ENCODE measurements at regions not wholly inside any gene's neighbourhood (a gene's known extent, or its start where the extent isn't known, plus 50 kb on each side); places are given as distances from the start of the nearest gene placed in this dataset.

DNA sequence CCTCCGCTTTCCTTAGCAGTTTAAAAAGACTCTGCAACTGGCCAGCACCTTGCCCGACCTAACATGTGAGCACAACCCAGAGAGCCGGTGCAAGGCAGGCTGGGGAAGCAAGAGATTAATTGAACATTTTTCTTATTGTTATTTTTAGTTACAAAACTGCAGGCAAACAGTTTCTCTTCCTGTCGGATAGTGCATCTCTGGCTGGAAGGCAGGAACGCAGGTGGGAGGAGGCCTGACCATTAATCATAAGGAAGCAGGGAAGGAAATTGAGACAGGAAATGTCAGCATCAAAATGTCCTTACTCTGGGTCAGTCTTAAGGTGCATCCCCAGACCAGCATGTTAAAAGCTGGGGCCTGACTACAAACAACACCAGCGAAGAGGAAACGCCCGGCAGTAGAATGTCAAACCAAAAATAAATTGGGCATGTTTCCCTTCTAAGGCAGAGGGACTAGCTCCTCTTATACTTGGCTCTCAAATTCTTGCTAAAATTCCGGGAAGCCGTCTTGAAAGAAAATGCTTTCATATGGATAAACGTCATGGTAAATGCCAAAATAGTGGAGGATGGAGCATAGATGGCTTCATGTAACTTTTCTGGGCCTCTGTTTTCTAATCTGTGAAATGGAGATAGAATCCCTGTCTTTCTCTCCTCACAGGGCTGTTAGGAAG lies 226.8 kb downstream of the RAP2A start:
- TF ChIP-seq, protein P1, sequence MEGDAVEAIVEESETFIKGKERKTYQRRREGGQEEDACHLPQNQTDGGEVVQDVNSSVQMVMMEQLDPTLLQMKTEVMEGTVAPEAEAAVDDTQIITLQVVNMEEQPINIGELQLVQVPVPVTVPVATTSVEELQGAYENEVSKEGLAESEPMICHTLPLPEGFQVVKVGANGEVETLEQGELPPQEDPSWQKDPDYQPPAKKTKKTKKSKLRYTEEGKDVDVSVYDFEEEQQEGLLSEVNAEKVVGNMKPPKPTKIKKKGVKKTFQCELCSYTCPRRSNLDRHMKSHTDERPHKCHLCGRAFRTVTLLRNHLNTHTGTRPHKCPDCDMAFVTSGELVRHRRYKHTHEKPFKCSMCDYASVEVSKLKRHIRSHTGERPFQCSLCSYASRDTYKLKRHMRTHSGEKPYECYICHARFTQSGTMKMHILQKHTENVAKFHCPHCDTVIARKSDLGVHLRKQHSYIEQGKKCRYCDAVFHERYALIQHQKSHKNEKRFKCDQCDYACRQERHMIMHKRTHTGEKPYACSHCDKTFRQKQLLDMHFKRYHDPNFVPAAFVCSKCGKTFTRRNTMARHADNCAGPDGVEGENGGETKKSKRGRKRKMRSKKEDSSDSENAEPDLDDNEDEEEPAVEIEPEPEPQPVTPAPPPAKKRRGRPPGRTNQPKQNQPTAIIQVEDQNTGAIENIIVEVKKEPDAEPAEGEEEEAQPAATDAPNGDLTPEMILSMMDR (IDR thresholded peaks at IDR 0.05; ENCODE audit: low read length, missing control alignments) = no peak
- no peak overlapping the region for H3K4me3 ChIP-seq (replicated peaks; ENCODE audit: low read depth, low read length)
- DNase-seq (ENCODE audit: low read depth) = peak; percentile 25

DNA sequence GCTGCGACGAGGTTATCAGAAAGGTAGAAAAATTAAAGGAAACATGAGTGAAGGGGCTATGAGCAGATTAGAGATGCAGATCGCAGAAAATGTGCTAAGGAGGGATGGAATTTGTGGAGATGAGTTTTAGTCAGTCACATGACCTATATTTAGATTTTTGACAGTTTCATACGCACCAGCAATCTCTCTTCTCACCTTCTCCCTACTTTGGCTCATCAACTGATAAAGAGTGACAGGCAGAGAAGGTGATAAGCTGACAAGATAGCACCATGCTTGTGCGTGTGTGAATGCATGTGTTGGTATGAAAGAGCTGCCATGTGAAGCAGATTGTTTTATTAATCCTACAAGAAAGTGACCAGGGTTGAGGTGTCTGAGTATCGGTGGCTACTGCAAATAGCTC lies 252.6 kb downstream of the RAP2A start:
- TF ChIP-seq, protein P1 (IDR thresholded peaks at IDR 0.05; ENCODE audit: low read length, missing control alignments) = no peak
- no peak overlapping the region for H3K4me3 ChIP-seq (replicated peaks; ENCODE audit: low read depth, low read length)
- no peak for DNase-seq (ENCODE audit: low read depth)

DNA sequence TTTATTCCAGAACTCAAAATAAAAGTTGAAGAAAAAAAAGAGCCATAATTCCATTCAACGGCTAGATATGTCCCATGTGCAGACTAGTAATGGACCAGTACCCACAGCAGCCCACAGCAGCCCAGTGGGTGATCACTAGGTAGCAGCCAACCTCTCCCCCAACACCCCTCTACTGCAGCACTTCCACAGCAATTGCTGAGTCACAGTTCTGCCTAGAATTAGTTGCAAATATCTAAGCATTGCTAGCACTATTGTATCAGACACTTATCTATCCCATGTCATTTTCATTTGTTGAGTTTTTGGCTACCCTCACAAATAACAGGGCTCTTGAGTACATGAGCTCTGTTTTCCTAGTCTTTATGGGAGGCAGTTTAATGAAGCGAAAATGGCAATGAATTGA lies 258.7 kb downstream of the RAP2A start:
- no peak for DNase-seq (ENCODE audit: low read depth)
- H3K4me3 ChIP-seq (replicated peaks; ENCODE audit: low read depth, low read length) = no peak overlapping the region
- TF ChIP-seq, protein P1 (IDR thresholded peaks at IDR 0.05; ENCODE audit: low read length, missing control alignments) = no peak

DNA sequence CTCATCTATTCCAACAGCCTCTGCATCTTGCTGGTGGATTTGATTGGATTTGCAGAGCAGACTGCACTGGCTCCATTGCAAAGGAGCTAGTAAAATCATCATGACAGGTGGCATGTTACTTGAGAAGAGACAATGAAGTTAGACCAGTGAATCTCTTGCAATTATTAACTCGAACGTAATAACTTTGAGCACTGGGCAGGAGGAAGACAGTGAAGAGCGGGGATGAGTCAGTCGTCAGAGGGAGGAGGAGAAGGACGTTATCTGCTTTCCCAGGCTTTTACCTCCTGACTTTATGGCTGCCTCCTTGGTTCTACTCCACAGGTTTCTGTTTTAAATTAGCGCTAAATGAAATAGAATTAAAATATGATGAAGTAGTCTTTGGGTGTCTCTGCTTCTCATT lies 257.8 kb upstream of the IPO5 start:
- no peak for DNase-seq (ENCODE audit: low read depth)
- TF ChIP-seq, protein P1 (IDR thresholded peaks at IDR 0.05; ENCODE audit: low read length, missing control alignments) = no peak
- no peak overlapping the region for H3K4me3 ChIP-seq (replicated peaks; ENCODE audit: low read depth, low read length)

DNA sequence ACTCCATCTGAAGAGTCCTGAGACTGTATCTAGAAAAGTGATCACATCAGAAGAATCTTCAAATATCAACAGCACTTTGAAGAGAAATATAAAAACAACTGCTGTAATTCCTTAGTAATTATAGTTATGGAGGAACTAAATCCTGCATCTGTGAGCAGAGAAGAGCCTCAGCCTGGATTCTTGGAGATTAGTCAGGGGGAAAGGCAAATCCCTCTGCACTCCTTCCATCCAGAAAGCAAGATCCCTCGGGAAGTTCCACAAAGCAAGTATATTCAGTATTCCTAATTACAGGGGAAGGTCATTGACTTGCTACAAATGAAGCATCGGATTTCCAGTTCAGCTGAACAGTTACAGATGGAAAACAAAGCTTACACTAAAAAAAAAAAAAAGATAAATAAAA lies 256.6 kb upstream of the IPO5 start:
- H3K4me3 ChIP-seq (replicated peaks; ENCODE audit: low read depth, low read length) = no peak overlapping the region
- DNase-seq (ENCODE audit: low read depth) = no peak
- TF ChIP-seq, protein P1 (IDR thresholded peaks at IDR 0.05; ENCODE audit: low read length, missing control alignments) = no peak

DNA sequence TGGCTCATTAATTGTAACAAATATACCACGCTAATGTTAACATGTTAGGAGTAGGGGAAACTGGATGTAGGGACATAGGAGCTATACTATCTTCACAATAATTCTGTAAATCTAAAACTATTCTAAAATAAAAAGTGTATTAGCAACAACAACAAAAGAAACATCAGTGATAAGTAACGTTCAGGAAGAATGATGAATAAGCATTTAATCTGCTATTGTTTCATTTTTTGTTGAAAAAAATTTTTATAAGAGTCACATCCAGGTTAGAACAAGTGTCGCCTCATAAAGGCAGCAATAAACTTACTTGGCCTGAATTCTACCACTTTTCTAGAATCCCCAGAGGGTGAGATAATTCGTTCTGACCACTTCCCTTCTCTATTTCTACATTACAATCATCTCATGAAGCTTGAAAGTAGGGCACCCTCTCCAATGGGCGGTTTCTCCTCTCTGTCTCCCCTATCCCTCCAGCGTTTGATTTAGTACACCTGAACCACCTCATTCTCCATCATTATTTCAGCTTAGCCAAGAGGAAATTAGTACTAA lies 253.1 kb upstream of the IPO5 start:
- TF ChIP-seq, protein P1 (IDR thresholded peaks at IDR 0.05; ENCODE audit: low read length, missing control alignments) = no peak
- no peak overlapping the region for H3K4me3 ChIP-seq (replicated peaks; ENCODE audit: low read depth, low read length)
- DNase-seq (ENCODE audit: low read depth) = no peak

DNA sequence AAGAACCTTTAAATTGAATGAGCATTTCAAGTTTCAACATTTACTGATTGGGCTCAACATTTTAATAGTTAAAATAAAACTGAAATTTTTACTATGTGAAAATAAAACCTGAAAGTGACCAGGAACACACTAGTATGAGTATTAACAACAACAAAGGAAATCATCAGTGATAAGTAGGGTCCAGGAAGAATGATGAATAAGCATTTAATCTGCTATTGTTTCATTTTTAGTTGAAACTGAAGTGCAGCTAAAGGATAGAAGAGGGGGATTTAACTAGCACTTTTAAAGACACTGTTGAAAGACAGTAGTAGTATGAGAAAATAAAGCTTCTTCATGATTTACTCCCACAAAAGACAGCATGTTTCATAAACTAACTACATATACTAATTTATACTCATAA lies 250.9 kb upstream of the IPO5 start:
- no peak for DNase-seq (ENCODE audit: low read depth)
- TF ChIP-seq, protein P1 (IDR thresholded peaks at IDR 0.05; ENCODE audit: low read length, missing control alignments) = no peak
- no peak overlapping the region for H3K4me3 ChIP-seq (replicated peaks; ENCODE audit: low read depth, low read length)
